ENCODE measurements at regions not wholly inside any gene's neighbourhood (a gene's known extent, or its start where the extent isn't known, plus 50 kb on each side); places are given as distances from the start of the nearest gene placed in this dataset.
A peak's percentile ranks its signal among the peaks of the same experiment; 100 is the strongest.

DNA sequence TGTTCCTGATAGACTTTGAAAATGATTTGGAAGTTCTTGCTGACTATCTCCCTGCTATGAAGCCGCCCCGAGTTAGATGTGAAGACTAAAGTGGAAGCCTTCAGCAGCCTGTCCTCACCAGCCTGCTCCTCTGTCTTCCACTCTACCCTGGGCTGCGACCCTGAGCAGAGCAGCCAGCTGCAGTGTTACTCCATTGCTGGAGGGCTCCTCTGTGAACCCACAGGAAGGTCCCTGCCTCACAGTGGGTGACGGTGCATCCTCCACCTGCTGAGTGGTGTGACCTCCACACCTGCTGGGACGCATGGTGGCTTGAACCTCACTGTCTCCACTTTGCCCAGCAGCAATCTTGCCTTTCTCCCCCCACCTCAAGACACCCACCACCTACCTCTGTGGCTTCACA, 116.4 kb downstream of the IRS2 start:
- DNase-seq (ENCODE audit: low read depth) = no peak

DNA sequence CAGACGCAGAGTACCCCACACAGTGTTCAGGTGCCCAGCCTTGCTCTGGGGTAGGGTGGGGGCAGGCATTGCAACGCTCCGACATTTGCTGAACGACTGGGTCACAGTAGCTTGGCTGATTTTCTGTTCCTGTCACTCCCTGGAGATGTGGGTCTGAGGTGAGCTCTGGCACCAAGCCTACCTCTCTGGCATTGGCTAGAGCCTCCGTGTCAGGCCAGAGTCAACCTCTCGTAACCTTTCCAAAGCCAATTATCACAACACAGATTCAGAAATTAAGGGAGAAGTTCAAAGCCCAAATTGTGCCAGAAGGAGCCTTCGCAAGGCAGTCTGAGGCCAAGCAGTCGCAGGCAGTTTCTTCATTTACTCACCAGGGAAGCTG, 117.2 kb downstream of the IRS2 start:
- no peak for DNase-seq (ENCODE audit: low read depth)

DNA sequence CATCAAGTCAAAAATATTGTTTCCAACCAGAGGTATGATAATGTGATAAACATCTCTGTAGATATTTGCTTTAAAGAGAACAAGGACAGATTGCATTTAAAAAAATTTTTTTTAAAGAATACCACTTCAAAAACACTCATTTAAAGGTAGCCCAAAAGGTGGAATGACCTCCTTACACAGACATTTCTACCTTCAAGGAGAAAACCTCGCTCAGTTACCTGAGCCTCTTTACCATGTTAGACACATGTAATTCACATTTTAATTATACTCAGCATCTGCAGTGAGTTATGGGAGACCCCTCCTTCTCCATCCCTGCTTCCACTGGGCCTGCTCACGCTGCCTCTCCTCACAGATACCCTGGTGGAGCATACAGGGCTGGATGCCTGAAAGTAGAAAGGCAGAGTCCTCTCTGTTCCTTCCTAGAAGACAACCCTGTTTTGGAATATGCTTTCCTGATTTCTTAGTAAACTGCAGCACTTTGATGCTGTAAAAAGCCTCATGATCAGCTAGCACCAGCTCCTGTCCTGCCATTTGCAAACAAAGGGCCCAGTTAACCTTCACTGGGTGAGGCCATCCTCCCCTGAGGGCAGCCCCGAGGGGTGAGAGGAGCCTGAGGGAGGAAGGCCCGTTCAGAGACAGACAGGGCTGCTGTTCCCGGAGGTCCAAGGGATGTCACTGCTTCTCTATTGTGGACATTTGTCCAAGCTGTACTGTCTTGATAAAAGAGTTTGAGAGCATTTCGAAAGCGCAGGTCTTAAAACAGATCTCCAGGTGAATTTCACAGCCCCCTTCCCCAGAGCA, 117.8 kb downstream of the IRS2 start:
- DNase-seq (ENCODE audit: low read depth) = no peak

DNA sequence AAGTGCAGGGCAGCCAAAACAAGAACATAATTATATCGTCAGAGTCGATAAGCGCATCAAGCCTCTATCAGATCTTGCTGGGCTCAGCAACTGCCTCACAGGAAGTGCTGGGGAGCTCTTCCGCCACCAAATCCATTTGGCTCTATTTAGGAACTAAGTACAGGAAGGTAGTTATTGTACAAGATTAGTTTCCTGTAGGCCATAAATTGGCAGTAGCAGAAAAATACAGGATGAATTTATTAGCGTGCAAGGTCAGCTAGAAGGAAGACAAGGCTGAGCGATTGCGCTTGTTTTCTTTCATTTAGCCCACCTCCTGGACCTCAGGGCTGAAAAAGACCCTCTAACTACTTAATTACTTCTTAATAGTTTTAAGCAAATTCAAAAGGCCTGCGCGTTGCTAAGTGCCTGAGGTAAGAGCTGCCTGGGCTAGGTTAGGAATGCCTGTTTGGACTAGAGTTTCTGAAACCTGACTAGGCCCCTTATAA, 118.5 kb downstream of the IRS2 start:
- no peak for DNase-seq (ENCODE audit: low read depth)

DNA sequence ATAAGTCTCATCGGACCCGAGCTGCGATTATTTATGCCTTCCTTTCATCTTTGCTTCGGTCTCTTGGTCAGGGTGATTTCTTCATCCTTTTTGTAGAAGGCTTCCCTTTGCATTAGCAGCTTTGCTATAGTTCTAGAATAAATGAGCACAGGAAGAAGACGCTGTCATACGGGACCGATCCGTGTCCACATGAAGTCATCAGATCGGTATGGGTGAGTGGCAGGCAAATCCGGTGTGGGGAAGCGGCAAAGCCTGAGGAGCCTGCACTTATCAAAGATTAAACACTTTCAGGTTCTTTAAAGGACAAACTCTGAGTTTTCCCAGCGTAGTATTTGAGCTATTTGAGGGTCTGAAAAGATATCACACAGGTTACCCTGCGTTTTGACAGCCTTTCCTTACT, 119.3 kb downstream of the IRS2 start:
- DNase-seq (ENCODE audit: low read depth) = peak; percentile 77

DNA sequence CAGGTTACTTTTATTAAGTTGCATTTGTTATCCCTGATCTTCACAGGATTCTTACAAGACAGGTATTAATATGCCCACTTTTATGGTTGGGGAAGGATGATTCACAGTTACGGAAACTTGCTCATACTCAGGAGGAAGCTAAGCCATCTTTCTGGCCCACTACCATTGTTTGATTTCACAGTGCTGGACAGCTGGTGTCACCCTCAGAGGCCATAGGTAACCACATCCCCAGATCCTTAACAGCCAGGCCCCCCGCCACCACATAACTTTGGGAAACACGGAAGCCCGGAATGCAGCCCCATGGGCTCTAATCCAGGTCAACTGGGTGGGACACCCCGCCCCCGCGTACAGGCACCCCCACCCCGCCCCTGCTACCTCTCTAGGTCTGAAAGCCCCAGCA, 119.7 kb downstream of the IRS2 start:
- no peak for DNase-seq (ENCODE audit: low read depth)

DNA sequence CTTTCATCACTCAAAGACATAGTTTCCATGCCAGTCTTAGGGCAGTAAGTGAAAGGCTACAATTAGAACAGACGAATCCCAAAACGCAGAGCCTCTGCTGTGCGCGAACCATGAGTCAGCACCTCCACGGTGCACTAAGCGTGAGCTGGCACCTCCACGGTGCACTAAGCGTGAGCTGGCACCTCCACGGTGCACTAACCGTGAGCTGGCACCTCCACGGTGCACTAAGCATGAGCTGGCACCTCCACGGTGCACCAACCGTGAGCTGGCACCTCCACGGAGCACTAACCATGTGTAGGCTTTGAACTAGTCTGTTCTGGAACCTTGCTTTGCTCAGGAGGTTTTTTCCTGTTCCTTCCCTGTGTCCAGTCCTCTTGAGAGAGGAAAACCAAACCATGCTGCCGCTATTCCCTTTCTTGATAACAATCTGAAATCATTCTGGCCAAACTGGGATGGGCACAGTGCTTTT, 120.6 kb downstream of the IRS2 start:
- DNase-seq (ENCODE audit: low read depth) = no peak

DNA sequence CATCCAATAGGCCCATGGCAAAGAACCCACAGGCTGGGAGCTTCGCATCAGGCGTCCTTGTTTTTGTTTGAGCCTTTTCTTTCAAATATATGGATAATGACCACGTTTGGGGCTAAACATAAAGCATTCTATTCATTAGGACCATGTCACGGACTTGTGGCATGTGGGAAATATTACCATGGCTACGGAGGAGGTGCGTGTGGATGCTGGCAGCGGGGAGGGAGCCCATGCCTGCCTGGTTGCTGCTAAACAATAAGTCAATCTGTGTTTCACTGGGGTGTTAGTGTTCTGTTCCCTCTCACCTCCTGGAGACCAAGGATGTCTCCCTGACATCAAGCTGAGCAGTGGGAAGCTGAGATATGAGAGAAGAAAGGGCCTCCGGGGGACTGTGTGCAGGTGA, 121.1 kb downstream of the IRS2 start:
- DNase-seq (ENCODE audit: low read depth) = no peak

DNA sequence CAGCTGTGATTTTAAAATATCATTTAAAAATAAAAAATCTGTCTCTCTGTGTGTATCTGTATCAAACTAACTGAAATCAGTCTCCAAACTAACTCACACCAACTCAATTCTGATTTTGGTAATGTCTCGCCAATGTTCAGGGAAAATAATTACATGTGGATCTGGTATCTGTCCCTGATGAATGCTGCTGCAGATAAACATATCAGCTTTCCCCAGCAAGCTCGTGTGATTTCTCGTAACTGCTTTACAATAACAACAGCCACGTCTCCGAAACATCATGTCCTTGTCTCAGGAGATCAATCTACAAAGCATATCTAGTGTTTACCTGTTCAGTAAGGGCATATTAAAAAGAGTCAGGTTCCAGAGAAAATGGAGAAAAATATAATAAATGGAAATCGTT, 129.0 kb downstream of the IRS2 start:
- peak; percentile 52 for DNase-seq (ENCODE audit: low read depth)

DNA sequence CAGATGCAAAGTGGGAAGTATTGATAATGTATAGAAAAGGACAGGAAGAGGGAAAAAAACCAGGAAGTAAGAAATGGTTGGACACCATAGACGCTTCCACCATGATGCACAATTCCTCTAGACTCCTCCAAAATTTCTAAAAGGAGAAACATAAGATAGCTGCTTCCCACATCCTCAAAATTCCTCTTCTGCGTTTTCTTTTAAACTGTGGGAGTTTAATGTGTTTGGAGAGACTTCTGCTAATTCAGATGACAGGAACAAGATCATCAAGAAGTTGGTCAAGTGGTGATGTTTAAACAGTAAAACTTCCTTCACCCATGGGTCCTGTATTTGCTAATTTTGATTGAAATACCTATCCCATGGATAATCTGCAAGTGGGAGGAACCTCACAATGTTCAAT, 130.2 kb downstream of the IRS2 start:
- no peak for DNase-seq (ENCODE audit: low read depth)

DNA sequence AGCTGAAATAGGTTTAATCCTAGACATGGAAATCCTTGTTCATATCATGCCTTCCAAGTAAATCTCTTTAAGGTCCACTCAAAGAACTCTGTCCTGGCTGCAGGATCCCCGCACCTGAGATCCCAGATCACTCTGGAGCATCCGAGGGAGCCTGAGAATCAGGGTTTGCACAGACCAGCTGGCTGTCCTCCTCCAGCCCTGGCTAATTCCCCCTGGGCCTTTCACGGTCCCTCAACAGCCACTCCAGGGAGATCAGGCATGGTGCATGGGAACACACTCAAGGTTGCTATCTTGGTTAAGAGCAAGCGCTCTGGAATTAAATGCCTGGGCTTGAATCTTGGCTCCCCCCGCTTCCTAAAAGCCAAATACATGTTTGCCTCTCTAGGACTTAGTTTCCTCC, 130.8 kb downstream of the IRS2 start:
- no peak for DNase-seq (ENCODE audit: low read depth)

DNA sequence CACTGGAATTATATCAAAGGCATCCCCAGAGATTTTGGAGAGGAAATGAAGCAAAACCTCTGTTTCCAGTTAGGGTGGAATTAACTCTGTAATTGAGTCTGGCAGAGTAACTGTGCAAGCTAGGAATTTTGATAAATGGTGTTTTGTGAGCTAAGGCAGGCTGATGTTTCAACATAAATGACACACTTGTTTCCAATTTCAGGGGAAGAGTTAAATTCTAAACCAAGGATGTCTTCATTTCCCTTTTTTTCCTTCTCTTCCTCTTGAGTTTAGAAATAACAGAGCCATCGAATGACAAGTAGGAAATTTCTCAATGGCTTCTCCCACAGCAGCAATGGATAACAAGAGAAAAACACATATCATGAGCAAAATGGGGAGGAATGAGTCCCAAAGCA, 131.2 kb downstream of the IRS2 start:
- peak; percentile 18 for DNase-seq (ENCODE audit: low read depth)

DNA sequence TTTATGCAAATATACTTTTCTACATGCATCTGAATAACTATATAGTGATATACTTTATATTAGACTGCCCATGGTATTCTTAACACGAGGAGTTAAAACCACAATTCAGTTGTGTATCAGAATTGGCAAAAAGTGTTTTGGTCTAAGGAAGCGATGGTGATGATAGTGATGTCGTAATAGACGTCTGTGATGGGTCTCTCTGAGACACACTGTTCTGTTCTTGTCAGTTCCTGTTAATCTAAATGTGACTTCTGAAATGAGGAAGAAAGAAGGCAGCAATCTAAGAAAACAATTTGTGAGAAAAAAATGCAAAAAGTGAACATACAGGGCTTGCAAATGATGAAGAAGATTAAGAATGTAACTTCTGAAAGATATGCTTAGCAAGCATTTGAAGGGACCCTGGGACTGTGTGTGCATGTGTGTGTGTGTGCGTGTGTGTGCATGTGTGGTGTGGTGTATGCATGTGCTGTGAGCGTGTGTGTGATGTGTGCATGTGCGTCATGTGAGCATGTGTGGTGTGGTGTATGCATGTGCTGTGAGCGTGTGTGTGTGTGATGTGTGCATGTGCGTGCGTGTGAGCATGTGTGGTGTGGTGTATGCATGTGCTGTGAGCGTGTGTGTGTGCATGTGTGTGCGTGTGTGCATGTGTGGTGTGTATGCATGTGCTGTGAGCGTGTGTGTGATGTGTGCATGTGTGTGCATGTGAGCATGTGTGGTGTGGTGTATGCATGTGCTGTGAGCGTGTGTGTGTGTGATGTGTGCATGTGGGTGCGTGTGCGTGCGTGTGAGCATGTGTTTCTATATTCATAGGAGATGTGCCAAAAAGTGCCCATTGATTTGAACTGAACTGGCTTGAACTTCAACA, 131.8 kb downstream of the IRS2 start:
- DNase-seq (ENCODE audit: low read depth) = peak; percentile 85

DNA sequence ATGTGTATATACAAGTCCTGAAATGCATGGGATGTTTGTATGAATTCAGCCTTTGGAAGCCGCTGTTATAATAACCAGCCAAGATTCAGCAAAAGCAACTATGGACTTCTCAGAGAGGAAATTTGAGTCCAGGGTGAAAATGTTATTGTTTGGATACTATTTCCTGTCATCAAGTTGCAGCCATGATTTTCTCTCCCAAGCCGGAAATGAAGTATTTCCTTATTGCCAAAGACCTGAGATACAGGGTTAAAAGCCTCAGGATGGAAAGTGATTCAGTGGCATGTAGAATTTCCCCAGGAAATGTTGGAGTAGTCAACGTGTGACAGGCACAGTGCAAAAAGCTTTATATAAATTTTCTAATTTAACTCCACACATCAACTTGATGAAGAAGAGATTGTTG, 133.9 kb downstream of the IRS2 start:
- peak; percentile 65 for DNase-seq (ENCODE audit: low read depth)

DNA sequence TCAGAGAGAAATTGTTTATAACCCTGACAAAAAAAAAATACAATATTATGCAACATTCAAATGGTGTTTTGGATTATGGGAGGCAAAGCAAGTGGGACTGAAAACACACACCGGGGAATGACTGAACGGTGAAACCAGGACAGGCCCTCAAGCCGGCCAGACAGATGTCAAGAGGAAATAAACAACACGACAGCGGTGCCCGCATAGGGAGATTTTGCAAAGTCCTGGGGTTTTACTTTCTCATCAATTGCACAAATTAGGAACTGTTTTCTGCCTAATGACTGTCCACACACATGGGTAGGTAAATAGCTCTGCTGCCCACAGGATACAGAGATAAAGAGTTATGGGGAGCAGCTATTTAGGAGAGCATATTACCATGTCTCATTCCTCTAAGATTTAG, 134.5 kb downstream of the IRS2 start:
- DNase-seq (ENCODE audit: low read depth) = no peak

DNA sequence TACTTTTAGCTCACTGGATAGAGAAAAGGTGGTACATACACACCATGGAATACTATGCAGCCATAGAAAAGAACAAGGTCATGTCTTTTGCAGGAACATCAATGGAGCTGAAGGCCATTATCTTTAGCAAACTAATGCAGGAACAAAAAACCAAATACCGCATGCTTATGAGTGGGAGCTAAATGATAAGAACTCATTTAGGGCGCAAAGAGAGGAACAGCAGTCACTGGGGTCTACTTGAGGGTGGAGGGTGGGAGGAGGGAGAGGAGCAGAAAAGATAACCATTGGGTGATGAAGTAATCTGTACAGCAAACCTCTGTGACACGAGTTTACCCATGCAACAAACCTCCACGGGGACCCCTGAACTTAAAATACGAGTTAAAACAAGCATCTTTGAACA, 135.1 kb downstream of the IRS2 start:
- DNase-seq (ENCODE audit: low read depth) = no peak

DNA sequence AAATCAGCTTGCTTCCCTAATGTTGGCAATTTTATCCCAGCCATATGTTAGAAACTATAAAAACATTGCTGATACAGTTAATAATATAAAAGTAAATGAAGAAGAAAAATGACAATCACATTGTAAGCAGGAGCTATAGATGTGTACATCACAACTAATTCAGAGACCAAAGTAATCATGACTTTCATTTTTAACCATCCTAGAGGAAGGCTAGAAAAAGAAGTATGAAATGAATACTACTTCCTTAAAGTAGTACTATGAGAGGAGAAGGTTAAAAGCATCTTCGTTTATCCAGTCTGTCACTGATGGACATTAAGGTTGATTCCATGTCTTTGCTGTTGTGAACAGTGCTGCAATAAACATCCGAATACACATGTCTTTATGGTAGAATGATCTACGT, 135.5 kb downstream of the IRS2 start:
- DNase-seq (ENCODE audit: low read depth) = no peak

DNA sequence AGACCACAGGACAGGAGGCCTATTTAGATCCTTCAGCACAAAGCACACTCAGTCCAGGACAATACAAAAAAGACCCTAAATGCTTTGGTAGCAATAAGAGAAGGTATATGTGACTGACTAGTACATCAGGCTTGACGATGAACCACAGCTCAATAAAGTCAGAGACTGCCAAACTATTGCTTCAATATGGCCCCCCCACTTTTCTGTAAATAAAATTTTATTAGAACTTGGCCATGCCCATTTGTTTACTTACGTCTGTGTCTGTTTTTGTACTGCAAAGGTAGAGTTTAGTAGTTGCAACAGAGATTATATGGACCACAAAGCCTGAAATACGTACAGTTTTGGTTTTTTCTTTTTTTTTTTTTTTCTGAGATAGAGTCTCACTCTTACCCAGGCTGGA, 136.7 kb downstream of the IRS2 start:
- no peak for DNase-seq (ENCODE audit: low read depth)

DNA sequence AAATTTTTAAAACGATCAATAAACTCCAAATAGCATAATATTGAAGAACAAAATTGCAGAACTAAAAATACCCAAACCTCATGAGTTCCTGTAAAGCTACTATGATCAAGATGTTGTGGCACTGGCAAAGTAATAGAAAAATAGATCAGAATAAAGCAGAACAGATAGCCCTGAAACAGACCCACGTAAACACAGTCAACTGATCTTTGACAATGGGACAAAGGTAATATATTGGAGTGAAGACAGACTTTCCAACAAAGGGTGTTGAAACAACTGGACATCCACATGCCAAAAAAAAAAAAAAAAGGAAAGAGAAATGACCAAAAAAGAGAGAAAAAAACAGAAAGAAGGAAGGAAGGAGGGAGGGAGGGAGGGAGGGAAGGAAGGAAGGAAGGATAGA, 138.7 kb downstream of the IRS2 start:
- DNase-seq (ENCODE audit: low read depth) = no peak

DNA sequence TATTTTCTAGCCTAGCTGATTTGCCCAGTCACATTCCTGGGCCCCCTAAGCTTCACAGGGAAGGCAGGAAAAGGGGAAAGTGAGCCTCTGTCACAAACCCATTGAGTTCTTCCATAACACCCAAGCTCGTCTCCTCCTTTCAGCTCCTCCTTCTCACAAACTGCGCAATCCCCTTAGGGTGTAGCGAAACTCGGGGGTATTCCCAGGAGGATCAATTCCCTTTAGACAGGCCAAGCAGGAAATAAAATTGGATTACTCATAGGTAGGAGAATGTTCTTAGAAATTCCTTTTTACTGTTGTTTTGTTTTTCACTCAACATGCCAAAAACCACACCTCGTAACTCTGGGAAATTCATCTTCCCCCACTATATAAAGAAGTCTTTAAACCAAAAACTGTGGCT, 139.3 kb downstream of the IRS2 start:
- DNase-seq (ENCODE audit: low read depth) = peak; percentile 72

DNA sequence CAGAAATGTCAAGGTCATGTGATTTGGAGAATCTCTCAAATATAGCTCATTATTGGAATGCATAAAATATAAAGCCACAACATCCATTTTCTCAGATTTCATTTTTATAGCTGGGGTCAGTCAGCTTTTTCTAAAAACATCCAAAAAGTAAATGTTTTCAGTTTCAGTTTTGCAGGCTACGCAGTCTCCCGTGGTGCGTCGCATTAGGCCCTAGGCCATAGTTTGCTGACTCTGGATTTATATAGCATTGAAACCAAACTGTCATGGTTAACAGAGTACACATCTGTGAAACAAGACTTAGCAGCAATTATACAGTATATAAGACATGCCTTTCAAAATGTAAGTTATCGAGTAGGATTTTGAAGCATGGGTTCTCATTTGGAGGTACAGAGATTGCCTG, 140.0 kb downstream of the IRS2 start:
- DNase-seq (ENCODE audit: low read depth) = no peak

DNA sequence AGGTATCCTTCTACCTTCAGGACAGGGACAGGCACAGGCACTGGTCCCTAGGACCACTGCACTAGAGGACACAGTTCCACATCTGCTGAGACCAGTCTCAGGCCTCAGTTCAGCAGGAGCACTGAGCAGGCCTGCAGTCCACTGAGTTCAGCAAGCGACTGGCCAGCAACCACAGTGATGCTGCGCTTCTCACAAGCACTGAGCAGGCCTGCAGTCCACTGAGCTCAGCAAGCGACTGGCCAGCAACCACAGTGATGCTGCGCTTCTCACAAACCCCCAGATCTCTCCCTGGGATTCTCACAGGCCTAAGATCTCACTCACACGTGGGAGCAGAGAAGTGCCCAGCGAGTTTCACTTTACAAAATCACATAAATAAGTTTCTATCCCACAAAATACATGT, 140.6 kb downstream of the IRS2 start:
- peak; percentile 10 for DNase-seq (ENCODE audit: low read depth)

DNA sequence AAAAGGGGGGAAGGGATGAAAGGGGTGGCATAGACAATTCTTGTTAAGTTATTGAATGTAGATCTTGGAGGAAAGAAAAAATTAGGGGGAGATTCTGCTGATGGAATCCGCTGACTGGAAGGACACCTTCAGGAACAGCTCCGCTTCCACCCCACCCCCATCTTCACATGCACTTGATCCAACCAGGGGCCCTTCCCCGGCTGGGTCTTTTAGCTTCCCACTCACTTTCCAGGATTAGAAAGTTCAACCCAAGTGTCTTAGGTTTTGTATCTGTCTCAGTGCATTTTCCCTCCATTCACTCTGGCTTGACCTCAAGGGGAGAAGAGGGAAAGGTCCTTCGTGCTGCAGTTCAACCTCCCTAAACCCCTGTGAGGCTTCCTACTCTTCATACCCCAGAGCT, 141.4 kb downstream of the IRS2 start:
- DNase-seq (ENCODE audit: low read depth) = no peak
